ENCODE measurements at regions not wholly inside any gene's neighbourhood (a gene's known extent, or its start where the extent isn't known, plus 50 kb on each side); places are given as distances from the start of the nearest gene placed in this dataset.

DNA sequence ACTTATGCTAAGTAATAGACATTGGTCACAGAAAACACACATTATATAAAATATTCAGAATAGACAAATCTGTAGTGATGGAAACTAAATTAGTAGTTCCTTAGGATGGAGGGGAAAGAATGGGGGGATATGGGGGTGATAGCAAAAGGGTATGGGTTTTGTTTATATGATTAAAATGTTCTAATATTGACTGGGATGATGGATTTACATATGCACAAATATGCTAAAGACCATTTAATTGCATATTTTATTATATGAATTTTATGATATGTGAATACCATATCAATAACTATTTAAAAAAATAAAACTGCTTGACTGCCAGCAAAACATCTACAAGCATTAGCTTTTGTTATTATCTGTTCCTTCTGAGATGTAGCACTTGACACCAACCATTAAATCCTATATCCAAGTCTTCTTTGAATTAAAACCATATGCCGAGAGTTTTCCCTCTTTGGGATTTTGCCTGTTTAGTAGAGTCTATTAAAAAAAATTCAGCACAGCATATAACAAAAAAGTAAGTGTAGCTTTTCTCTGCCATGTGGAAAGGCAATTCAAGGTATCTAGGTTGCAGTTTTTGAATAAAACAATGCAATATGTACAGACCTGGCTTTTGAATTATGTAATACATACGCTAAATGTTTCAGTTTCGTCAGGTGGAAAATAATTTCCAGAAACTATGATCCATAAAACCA lies 2584.1 kb upstream of the PCDH20 start:
- DNase-seq, result no peak

DNA sequence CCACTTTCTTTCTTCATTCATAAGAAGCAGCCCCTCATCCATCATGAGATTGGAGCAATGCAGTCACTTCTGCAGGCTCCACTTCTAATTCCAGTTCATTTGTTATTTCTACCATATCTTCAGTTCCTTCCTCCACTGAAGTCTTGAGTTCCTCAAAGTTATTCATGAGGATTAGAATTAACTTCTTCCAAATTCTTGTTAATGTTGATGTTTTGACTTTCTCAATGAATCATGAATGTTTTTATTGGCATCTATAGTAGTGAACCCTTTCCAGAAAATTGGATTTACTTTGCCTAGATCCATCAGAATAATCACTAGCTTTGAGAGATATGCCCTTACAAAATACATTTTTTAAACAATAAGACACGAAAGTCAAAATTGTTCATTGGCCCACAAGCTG lies 2567.7 kb upstream of the PCDH20 start:
- DNase-seq, result no peak

DNA sequence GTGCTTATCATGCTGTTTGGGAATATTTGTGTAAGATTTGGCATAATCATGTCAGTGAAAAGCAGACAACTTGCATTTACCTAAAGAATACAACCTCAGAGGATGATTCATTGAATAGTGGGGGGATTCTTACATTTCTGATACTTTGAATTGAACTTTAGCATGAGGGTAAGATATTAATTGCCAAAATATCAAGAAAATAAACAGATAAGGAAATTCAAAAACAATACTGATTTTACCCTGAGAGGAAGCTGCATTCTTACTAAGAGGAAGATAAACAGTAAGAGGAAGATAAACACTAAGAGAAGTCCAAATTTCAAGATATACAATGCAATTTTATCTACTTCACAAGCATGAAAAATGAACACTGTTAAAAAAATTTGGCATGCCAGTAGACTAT lies 2564.3 kb upstream of the PCDH20 start:
- no peak for DNase-seq

DNA sequence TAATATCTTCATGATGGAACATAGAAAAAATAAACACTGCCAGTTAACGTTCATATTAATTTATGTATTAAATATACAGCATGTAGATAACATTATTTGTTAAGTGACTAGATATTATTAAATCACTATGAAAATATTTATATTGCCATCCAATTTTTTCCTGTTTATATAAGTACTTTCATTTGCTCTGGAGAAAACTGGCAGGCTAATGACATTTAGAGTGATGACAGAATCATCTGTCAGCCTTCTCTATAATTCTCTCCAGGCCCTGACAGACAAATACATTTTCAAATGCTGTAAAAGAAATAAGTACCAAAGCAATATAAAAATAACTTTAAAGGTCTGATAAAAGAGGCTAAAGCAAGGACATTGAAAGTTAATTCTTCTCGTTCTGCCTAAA lies 2556.7 kb upstream of the PCDH20 start:
- no peak for DNase-seq

DNA sequence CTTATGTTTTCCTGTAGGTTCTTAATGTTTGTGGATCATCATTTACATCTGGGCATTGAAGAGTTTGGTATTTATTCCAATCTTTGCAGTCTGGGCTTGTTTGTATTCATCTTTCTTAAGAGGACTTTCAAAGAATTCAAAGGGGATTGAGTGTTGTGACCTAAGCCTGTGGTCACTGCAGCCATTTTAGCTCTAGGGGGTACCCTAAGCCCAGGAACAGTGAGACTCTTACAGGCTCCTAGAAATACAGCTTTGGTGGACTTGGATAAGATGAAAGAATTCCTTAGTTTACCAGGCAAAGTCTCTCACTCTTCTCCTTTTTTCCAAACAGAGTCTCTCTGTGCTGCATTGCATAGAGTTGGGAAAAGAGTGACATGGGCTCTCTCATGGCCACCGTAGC lies 2539.0 kb upstream of the PCDH20 start:
- no peak for DNase-seq

DNA sequence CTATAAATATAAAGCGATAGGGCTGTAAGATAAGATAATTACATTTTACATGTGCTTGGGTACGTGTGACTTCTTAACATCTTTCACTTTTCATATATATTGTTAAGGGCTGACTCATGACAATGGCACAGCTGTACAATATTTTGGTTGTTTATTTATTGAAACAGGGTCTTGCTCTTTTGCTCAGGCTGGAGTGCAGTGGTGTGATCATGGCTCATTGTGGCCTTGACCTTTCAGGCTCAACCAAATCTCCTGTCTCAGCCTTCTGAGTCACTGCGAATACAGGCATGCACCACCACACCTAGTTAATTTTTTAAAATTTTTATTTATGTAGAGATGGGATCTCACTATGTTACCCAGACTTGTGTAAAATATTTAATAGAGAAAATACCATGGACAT lies 2532.4 kb upstream of the PCDH20 start:
- DNase-seq, result no peak

DNA sequence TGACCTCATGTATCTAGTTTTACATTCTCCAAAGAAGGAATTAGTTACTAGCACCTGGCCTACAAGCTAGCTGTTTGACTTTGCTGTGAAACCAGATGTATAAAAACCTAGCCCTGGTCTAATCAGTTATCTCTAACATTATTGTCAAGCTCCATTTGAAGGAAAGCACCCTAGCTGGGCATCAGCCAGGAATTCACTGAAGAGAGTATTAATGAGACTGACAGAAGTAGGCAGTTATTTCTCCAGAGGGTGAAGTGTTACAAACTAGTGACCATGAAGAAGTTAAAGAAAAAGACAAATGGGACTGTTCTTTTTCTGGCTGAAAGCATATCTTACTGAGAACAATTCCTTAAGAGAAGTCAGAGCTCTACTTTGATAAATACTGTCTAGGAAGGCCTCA lies 2529.3 kb upstream of the PCDH20 start:
- no peak for DNase-seq

DNA sequence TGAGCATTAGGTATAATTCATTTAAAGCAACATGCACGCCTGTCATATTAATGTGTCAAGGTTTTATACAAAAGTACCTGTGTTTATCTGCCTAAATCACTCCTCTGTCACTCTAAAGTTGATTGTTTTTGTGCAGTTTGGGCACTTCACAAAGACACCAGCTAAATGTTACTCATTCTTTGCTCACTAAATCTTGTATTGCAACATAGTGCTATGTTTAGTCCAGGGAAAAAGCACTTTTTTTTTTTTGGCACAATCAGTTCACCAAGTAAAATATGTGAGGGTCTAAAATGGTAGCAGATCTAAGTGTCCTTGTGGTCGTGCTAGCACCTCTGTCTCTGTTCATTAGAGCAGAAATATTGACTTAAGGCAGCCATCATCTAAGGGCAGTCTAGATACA lies 2526.7 kb upstream of the PCDH20 start:
- no peak for DNase-seq

DNA sequence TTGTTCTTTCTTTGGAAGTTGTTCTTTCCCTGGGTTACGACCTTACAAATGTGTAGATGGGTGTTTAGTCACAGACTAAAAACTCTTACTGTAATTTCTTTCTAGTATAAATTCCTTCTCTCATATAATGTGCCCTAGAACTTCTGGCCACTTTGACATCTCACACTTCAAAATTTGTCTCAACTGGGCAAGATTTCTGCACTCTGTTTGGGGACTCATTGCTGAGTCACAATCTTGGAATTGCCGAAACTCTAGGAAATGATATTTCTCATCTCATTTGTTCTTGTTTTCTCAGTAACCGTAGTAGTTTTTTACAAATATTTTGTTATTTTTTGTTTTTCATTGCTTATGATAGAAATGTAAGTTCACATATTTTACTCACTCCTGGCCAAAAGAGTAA lies 2523.2 kb upstream of the PCDH20 start:
- DNase-seq, result no peak

DNA sequence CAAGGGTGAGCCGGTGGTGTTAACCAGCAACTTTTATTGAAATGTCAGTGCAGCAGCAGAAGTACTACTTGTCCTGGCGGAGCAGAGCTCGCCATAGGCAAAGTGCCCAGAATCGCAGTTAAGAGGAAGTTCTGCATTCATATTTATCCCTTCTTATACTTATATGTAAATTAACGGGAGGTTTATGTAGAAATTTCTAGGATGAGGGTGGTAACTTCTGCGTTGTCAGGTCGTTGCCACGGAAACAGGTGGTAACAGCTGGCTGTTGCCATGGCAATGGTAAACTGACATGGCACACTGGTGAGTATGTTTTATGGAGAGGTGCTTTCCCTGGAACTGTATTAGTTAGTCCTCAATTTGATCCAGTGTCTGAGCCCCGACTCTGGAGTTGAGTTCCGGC lies 2494.9 kb upstream of the PCDH20 start:
- no peak for DNase-seq

DNA sequence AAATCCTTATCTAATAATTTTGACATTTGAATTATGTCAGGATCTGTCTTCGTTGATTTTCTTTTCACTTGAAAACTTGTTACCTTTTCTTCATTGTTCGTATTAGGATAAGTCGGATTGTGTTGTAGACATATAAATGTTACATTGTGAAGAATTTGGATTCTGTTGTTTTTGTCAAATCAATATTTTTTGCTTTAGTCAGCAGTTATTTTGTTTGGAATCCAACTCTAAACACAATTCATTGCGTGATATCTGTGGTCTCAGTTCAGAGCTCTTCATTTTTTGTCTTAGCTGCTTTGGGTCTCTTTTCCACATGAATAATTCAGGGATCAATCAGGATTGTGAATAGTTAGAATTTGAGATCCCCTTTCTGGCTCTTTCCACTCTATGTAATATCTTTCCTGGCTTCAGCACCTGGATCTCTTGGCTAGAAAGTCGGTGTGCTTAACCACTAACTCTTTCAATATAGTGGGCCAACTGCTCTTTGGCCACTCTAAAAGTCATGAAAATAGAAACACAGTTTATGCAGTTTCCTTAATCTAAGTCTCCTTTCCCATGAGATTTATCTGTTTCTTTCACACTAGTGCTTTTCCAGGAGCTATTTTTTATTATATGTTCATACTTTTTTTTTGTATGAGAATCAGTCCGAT lies 2494.2 kb upstream of the PCDH20 start:
- DNase-seq, result no peak

DNA sequence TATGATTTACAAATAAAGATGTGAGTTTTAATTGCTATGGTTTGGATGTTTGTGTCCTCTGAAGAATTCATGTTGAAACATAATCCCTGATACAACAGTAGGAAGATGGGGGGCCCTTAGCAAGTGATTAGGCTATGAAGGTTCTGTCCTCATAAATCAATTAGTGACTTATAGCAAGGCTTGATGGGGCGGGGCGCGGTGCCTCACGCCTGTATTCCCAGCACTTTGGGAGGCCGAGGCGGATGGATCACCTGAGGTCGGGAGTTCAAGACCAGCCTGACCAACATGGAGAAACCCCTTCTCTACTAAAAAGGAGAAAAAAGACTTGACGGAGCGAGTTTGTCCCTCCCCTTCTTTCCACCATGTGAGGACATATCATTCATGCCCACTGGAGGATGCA lies 2486.5 kb upstream of the PCDH20 start:
- no peak for DNase-seq

DNA sequence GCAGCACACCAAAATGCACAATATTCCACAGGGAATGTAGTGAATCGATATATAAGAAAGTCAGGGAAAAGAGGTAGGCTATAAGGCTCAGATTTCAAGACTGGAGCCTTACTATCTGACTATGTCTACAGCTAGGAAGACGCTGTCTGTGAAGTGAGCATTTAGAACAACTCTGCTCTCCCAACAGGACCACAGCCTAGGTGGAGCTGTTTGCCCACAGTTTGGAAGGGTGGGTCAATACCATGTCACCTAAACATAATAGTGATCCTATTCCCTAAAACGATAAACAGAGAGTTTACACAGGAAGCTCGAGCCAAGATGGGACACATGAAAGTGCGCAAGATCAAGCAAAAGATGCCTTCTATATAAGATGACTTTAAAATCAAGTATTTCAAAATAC lies 2486.0 kb upstream of the PCDH20 start:
- DNase-seq, result no peak

DNA sequence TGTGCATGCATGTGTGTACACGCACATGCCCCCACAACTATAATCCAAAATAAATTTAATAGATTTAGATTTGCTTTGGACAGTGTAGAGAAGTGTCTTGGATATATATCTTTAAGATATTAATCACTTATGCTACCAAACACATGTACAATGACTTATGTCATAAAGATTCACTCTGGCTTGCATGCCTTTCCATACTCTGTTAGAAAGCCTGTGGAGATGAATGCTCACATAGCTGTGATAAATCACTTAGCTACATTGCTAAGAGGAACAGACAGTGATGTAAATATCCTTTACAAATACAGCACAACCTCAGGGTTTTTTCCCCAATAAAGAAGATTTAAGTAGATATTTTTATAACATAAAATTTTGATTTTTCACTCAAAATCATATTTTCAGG lies 2484.8 kb upstream of the PCDH20 start:
- DNase-seq, result no peak

DNA sequence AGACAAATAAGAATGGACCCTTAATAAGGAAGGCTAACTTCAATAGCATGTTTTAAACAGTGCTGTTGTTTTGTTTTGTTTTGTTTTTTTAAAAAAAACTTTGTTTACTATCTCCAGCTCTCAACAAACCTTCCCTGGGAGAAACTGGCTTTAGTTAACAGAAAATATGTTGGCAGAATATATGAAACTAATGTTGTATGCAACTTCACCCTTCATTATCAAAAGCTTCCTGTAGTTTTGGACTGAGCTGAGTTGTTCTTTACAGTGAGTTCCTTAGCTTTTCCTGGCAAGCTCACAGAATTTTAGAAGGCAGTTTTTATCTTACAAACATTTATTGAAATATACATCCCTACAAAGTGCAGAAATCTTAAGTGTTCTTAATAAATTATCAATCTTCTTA lies 2480.7 kb upstream of the PCDH20 start:
- no peak for DNase-seq

DNA sequence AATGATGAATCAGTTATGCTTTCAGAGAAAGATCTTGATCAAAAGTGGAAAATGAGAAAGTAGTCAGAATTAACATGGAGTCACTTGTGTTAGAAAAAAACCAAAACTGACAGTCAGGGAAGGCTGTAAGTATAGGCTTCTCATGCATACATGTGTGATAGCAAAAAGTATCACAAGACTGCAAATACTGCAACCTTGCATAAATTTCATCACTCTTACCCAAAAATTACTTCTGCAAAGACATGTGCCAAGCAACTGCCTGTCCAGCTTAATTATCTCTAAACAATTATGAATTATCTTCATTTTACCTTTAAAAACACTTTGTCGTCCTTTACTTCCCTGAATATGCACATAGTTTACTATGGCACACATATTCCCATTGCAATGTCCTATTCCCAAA lies 2466.4 kb upstream of the PCDH20 start:
- no peak for DNase-seq

DNA sequence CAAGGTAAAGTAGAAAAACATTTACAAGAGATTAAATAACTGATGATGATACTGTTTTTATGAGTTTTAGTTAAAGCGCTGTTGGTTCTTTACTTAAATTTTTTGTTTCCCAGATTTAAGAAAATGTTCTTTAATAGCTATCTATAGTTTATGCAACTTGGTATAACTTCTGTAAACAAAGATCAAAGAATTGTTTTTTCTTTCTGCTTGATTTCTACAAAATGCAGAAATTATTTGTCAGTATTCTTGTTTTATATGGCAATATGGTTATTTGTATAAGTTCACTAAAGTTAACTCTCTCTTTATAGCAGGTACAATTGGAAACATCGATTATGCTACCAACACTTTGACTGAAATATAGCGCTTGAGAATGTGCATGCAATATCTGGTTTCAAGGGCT lies 2465.1 kb upstream of the PCDH20 start:
- DNase-seq, result no peak

DNA sequence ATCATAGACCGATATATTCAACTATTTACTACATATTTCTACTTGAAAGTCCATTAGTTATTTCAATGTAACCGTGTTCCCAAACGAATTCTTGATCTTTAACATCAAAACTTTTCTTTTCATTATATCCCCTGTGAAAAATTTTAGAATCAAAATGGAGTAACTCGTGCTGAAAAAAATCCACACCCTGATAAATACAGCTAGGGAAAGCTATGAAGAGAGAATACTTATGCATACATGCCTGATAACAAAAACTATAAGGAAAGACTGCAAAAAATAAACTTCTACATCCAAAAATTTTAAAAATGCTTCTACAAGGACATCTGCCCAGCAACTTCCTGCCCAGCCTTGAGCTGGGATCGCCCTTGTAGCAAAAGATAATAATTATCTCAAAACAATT lies 2458.3 kb upstream of the PCDH20 start:
- no peak for DNase-seq

DNA sequence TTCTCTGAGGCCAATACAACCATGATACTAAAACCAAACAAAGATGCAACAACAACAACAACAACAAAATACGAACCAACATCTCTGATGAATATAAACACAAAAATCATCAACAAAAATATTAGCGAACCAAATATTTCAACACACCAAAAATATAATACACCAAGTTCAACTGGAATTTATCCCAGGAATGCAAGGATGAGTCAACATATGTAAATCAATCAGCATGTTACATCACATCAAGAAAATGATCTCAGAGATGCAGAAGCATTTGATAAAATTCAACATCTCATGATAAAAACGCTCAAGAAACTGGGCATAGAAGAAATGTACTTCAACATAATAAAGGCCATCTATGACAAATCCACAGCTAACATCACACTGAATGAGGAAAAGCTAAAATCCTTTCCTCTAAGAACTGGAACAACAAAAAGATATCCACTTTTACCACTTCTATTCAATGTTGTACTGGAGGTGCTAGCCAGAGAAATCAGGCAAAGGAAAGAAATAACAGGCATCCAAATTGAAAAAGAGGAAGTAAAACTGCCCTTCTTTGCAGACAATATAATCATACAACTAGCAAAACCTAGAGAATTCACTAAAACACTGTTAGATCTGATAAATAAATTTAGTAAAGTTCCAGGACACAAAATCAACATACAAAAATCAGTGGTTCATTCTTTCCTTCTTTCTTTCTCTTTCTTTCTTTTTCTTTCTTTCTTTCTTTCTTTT lies 2448.7 kb upstream of the PCDH20 start:
- DNase-seq, result no peak

DNA sequence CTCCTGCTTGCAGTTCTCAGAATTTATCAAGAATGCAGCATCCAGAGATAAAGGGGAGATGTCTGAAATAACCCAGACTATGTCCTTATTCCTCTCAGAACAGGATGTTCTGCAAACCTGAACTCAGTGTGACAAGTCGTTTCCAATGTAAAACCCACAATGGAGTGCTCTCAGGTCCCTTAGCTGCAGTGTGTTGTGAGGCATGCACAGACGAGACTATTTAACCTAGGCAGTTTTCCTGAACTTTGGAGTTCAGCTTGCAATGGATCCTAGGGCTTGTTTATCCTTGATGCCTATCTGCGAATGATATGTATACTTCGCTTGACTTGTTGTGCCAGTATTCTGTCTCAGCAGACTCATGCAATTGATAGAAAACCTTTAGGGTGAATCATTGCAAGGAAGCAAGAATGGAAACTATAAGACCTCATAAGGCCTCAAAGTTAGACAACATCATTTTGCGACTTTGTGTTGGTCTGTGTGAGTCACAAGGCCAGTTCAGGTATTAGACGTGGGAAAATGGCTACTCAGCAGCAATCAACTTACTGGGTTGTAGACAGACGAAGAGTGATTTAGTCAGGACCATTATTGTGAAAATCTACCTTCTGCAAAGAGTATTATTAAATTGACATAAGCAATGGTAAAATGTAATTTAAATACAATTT lies 2439.9 kb upstream of the PCDH20 start:
- no peak for DNase-seq

DNA sequence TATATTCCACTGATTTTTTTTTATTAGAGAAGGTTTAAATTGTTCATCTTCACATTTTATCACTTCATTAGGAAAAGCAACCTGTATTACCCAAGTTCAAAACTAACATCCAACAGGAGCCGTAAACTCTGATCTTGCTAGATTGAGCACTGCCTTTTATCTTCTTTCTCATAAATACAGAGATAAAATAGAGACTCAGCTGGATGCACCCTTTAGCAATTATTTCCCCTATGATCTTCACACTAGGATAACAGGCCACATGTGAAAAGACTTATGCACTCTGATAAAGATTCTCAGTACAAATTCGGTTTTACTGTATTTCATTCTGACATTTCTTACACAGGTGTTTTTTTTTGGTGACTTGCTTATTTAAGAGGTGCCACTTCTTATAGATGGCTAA lies 2438.2 kb upstream of the PCDH20 start:
- no peak for DNase-seq

DNA sequence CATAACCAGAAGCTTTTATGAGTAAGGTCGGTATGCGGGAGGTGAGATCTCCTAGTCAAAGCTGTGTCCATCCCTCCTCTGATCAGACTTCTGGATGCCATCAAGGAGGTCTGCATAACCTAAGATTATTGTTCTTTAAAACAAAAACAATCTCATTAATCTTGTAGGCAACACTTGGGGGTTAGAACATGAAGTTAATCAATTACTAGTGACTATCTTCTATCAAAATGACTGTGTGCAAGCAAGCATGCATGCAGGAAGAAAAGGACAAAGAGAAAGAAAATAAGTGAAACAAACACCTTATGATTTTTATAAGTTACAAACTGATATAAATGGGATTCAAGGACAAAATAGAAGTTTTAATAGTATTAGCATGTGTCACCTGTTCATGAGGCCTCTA lies 2435.9 kb upstream of the PCDH20 start:
- no peak for DNase-seq

DNA sequence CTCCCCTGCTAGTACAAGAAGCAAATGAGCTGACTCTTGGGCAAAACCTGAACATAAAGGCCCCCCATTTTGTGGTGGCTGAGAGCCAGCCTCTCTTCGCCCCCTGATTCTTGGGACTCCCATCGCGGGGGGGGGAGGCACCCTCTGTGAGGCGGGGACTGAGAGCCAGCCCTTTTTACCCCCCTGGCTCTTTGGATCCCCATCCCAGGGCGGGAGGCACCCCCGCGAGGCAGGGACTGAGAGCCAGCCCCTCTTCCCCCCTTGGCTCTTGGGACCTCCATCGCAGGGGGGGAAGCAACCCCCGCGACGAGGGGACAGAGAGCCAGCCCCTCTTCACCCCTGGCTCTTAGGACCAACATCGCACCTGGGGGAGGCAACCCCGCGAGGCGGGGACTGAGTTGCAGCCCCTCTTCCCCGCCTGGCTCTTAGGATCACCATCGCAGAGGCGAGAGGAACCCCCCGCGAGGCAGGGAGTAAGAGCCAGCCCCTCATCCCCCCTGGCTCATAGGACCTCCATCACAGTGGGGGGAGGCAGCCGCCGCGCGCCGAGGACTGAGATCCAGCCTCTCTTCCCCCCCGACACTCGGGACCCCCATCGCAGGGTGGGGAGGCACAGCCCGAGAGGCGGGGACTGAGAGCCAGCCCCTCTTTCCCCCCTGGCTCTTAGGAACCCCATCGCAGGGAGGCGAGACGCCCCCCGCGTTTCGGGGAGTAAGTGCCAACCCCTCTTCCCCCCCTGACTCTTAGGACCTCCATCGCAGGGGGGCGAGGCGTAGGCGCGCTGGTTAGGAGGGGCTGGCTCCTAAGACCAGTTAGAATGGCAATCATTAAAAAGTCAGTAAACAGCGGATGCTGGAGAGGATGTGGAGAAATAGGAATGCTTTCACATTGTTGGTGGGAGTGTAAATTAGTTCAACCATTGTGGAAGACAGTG lies 2428.4 kb upstream of the PCDH20 start:
- no peak for DNase-seq
